Stimulated activated CD4-positive, alpha-beta T cell treated with anti-CD3 and anti-CD28 coated beads, Interleukin-15, amount 100 ng/mL, for 48 hours (primary cell): ENCODE measurements at regions not wholly inside any gene's neighbourhood (a gene's known extent, or its start where the extent isn't known, plus 50 kb on each side); places are given as distances from the start of the nearest gene placed in this dataset.

ENCODE experiments used
- DNase-seq, 2 donors: peaks; one replicate each; pipeline ENCODE4 v3.0.0-alpha.2; 2020; ENCODE audit warnings: low read depth in 2 of 2

DNA sequence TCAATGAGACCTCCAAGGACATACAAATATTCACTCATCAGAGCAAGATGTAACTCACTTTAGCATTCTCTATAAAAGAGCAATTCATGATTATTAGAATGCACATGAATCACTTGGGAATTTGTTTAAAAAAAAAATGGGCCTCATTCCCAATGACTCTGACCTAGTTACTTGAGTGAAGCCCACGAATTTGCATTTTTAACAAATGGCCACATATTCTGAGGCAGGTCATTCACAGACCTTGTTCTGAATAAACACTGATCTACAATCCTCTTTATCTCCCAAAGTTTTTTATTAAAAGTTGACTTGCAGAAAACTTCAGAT is 255.1 kb upstream of the VEGFC start:
- no peak for DNase-seq

DNA sequence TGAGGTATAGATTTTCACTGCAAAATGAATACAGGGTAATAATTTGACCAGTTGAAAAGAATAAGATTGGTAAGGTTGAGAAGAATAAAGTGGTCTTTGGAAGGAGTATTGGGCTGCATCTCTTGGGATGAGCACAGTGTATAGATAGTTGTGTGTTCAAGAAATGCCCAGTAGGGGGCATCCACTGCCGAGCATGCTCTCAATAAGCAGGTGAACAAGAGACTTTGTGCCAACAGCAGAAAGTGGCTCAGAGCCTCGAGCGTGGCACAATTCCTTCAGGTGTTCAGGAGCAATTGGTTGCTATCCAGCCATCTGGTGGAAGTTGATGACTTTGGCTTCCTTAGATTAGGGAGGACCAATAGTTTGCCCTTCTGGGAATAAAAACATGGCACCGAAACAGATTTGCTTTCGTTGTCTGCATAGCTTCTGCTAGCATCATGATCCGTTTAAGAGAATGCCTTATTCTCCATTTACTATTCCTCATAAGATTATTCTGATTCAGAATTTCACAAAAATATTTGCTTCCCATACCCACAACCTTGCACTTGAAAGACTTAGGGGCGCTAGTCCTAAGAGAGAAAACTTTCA is 258.1 kb upstream of the NEIL3 start:
- DNase-seq, result no peak

DNA sequence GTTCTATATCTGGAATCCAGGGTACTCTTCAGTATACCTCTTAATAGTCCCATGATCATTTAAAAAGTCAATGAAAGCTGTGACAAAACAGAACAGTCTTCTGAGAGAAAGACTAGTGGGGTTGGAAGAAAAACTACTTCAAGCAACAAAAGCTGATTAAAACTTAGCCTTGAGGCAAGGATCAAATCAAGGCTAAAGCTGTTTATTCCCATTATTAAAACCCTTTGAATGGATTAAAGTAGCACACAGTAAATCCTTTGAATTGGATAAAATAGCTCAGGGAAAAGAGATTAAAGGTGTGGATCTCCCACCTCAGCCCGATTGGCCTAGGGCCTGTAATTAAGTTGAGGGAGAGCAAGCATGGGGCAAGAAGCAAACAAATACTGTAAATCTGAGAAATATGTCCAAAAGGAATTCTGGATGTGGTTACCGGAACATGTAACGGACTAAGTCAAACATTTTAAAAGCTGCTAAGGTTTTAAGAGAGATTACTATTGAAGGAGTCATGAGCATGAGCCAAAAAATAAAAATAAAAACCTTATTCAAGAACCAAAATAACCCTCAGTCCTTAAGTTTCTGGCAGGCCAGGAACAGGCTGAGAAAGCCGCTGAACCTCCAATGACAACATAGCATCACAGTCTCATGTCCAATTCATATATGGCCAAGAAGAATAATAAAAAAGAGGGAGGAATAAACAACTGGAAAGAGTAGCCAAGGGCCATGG is 257.3 kb upstream of the NEIL3 start:
- no peak for DNase-seq

DNA sequence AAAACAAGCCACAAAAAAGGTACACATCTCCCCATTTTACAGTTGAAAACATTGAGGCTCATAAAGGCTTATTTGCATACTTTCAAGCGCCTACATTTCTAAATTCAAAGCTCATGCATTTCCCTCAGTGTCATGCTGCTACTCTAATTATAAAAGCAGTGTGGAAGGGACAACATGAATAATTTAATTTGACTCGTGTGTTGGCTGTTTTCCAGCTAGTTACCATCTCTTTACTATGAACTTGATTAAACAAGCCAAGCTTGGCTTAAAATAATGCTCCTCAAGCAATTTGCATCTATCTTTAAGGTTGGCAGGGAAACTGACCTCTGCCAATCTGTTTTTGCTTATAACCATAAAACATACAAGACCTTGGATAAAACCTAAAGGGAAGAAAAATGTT is 252.5 kb upstream of the NEIL3 start:
- DNase-seq, result no peak

DNA sequence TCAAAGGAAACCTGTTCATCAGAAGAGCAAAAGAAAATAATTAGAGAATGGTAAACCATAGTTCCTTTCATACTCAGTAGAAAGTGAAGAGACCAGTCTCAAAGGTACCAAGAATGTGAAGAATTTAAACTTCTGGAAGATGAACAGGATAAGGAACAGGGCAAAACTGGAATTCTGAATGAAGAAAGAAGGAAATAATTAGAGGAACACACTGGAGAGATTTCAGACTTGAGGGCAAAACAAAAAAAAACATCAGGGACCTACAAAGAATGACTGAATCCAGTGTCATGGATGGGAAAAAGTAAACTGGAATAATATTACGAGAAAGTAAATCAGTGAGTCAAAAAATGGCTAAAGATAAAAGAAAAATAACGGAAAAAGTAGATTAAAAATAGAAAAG is 245.6 kb upstream of the NEIL3 start:
- DNase-seq, result no peak

DNA sequence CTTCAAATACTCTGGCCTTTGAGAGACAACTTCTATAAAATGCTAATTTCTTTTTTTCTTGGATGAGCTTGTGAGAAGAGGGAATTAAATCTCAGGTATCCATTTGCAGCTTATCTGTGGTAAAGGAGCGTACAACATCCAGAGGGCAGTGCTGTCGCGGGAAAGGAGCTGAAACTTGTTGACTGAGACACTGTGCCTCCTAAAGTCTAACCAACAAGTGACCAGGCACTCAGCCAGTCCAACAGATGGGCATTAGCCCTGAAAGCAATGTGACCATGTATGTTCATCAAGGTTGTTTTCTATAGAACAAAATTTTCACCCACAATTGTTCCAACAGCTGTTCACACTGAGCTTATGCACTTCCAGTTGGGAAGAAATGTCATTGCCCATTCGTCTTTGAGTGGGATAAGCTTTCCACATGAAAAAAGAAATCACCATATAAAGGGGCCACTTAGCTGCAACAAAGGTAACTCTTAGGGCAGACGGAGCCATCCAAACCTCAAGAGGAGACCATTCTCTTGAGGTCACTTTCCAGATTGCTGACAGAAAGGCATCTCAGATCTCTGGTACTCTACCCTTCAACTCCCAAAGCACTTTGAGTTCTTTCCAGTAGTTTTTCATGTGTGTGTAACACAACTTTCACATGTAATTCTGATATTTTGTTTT is 244.8 kb upstream of the NEIL3 start:
- DNase-seq, result no peak

DNA sequence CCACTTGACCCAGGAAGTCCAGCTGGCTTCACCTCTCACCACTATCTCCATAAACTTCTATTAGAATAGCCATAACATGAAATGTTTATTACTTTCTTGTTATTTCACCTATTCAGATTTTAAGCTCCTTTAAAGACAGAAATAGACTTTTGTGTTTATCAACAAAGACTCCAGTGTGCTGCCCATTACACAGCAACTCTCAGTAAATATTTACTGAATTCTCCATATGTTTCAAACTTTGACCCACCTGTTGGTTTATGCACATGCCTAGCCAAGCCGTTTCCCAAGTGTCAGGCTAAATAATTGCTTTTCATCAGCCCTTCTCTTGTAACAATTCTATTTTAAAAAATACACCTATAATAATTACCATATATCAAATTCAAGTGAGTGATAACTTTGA is 242.9 kb upstream of the NEIL3 start:
- DNase-seq, result no peak

DNA sequence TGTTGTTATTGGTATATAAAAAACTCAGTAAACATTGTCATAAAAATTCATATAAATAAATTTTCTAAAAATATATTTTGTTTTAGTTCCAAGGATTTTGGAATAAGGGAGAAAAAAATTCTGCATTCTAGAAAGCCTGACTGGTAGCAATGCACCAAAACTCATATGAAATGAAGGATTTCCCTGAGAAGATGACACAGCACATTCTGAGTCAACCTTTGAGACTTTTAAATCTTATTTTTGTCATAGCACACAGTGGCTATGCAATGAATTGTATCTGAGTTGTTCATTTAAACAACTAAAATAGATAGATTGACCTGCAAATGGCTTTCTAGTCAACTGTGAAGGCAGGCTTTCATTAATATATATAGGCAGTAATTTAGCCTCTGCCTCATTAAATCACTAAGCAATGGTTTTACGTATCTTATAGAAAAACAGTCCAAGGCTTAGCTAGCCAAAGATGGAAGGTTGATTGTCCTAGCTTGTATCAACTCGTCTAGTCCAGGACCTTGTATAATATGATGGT is 239.1 kb upstream of the NEIL3 start:
- DNase-seq, result no peak

DNA sequence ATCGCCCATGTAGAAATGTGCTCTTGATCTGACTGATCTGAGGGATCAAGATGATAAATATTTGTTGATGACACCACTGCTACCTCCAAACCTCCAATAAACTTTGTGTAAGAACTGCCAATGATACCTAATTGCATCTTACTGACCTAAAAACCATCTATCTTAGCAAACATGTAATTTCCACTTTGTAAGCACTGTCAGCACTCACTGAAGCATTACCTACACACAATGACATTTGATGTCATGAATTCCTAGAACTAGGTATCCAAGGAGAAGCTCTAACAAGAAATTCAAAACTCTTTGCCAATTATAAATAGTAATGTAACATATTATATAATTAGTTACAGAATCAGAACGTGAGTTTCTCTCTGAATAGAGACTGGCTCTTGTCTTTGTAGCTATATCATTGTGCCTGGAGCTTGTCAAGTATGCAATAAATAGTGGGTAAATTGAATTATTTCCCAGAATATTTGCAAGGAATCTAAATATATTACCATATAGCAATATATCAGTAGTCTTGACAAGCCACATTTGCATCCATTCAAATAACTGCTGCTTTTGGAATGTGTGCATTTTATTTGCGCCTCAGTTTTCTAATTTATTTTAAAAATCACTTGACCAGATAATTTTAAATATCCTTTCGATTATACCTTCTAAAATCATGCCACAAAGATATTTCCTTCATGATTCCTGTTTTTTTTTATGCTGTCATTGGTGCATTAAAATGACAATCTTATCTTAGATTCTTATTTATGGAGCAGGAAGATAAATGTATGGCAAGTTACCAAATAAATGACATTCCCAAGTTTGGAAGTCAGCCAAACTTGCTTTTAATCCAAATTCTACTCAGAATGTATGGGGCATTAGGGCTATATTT is 232.3 kb upstream of the NEIL3 start:
- no peak for DNase-seq

DNA sequence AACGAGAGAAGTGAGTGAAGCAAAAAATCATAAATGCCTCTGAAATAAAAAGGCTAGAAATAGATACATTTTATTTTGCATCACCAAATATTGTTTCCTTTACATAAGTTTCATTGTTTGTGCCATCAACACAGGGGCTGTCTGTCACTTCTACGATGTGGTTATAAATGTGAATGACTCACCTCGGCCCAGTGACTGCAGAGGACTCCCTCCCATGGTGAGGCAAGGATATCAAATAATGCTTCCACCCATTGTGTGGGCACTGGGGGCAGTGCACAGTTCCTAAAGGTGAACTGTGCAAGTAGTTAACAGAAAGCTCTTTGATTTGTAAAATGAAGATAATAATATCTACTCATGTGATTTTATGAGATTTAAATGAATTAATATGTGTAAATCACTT is 230.3 kb upstream of the NEIL3 start:
- no peak for DNase-seq

DNA sequence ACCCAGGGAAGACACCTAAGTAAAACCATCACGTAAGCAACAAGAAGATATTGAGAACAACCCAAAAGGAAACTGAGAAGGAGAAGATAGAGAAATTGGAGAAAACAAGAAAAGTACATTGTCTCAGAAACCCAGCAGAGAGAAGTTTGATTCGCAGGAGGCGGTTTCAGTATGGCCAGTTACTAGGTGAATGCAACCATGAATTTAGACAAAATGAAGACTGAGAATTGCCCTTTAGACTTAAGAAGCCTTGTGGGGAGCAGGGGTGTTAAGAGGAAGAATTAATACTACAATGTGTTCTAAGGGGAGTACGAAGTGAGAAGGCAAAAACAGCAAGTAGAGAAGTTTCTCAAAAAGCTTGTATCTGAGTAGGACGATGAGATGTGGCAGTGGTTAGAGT is 229.3 kb upstream of the NEIL3 start:
- DNase-seq, result no peak

DNA sequence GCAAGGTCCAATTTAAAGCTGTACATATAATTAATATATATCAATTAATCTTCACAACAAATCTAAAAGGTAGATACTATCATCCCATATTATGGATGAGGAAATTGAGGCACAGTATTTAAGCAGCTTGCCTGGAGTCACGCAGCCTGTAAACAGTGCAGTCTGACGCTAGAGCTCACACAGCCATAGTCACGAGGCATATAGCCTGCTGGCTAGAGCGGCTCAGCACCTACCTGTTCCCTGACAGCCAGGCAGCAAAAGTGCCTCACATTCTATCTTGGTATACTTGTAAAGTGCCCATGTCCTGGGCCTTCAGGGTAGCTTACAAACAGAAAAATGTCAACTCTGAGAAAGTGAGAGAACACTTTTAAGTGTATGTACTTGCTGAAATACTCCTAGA is 222.6 kb upstream of the NEIL3 start:
- DNase-seq, result no peak

DNA sequence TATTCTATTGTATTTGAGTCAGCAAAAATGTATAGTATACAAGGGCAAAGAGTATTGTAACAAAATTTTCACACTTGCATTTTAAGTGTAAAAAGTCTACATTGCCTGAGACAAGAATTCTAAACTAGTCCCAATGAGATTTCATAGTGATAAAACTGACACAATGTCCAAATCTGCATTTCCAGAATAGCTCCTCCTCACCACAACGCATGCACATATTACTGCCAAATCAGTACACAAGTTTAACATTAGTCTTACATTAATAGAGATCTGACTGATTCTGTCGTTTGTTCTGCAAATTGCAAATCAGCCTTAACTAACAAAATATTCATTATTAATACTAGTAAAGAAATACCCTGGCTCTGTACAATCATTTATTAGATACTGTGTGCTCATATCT is 222.2 kb upstream of the NEIL3 start:
- no peak for DNase-seq

DNA sequence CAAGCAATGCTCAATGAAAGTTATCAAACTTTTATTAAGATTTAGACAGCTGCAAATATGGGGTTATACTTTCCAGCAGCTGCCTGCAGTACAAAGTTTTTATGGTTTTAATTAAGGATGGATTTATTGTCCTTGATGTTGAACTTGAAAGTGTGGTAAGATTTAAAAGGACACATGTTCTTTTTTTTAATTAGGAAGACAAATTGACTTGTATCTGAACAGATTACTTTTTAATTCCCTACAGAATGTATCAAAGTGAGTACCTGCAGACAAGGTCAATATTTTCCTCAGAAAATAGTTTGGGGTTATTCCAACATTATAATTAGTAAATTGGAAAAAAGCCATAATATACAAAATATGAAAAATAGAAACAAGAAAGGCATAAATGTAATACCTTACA is 218.2 kb upstream of the NEIL3 start:
- DNase-seq, result no peak

DNA sequence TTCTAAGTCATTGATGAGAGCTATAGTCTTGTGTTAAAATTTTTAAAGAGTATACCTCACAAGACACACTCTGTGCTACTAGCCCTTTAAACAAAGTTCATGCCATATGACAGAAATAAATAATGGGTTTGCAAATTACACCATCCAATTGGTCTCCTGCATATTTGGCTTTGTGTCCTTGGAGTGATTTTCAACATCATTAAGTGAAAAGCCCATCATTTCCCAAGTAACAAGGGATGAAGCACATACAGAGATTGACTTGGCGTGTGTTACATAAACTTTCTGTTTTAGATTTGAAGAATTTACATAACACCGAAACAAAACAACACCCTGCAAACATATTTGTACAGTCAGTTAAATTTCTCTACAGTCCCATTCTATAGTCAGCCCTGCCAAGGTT is 216.9 kb upstream of the NEIL3 start:
- no peak for DNase-seq

DNA sequence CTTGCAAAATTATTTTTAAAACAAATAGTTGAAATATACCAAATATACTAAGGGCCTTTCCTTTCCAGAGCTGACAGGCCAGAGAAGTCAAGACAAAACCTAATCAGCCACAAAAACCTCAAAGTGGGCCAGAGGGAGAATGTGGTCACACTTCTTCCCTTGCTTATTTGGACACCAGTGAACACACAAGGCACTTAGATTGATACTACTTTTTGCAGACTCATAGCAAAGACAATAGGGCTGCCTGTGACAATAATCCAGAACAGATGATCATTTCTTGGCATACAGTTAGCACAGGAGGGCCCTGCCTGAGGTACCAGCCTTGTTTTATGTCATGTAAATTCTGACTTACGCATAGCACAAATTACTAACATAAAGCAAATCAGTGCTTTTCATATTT is 215.7 kb upstream of the NEIL3 start:
- no peak for DNase-seq

DNA sequence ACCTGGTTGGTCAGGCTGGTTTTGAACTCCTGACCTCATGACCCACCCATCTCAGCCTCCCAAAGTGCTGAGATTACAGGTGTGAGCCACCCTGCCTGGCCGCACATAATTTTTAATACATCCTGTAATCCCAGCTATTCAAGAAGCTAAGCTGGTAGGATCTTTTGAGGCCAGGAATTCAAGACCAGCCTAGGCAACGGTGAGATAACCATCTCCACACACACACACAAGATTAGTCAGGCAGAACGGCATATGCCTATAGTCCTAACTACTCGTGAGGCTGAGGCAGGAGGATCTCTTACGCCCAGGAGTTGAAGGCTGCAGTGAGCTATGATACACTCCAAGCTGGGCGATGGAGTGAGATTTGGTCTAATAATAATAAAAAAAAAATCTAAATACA is 212.4 kb upstream of the NEIL3 start:
- no peak for DNase-seq

DNA sequence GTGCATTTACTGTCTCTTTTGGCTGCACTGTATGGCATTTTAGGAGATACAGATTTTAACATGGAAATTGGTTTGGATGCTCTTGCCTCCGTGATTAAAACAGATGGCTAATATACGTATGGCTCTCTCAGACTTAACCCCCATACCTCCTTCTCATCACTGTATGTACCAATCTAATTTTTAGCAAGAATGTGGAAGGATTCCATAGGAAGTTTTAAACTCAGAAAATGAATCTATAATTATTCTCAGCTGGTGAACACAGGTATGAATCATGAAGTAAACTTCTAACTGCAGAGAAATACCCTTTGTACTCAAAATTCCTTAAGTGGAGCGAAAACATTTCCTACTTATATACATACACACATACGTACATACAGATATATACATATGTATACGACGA is 210.5 kb upstream of the NEIL3 start:
- DNase-seq, result no peak

DNA sequence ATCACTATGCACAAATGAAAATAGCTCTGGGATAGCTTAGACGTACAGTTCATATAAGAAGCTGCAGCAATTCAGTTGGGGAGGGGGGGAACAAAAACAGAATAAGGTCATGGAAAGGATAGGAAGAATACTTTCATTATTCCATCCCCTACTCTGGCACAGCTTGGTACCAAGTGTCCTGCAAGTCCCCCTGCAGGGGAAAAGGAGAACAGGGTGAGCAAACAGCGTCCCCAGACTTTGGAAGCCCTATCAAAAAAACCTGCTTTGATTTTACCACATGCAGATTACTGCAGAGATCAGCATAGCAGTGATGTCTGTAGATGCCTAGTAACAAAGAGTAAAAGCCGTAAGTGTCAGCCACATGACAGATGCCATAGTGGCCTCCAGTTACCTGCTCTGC is 209.4 kb upstream of the NEIL3 start:
- DNase-seq, result no peak

DNA sequence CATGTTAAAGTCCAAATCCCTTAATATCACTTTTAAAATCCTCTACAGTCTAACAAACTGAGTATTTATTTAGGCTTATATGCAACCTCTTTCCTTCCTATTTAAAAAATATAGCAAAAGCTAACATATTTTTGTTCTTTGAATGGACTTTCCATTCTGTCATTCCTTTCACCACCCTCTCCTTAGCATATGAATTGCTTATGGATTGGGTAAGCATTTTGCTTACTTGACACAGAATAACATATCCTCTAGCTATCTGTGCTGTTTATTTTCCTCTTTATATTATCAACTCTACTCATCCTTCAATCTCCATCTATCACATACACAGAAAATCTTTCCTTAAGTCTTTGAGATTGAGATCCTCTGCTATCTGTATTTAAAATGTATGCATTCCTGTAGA is 206.1 kb upstream of the NEIL3 start:
- no peak for DNase-seq

DNA sequence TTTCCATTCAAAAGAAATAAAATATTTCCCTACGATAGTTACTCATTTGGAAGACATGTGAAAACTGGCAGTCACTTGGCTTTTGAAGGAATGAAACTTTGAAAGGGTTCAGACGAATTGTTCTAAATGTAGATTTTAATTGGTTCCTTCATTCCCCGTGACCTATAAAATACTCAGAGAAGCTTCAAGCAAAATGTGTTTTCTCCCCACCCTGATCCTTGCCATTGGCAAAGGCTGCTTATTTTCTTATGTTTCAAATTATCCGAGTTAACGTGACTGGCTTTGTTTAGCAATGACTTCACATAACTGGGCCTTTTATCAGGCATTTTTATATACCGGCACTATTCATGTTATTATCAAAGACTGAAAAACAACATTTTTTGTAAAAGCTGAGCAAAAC is 204.1 kb upstream of the NEIL3 start:
- no peak for DNase-seq

DNA sequence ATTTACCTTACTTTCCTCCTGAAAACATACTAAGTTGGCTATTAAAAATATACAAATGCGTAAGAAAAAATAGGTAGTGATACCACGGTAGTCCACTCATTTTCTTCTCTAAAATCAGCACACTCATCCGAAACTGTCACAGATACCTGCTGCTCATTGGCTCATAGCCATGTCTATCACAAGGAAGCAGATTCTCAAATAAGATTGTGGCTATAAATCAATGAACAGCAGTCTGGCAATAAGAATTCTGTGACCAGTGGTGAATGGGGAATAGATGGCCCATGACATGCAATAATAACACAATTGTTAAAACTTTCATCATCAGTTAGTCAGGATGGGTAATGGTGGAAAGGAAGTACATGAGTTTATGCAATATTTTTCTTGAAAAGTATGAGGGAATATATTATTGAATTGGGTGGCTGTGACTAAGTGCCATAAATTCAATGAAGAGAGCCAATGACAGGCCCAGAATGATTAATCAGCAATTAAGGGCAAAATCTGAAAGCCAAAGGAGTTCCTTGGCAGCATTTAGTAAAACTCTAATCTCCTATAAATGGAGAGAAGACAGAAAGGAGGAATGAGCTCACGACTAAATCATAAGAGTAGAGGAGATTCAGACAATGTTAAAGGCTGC is 202.3 kb upstream of the NEIL3 start:
- DNase-seq, result no peak
